HT-29 (cell line): ENCODE measurements at regions not wholly inside any gene's neighbourhood (a gene's known extent, or its start where the extent isn't known, plus 50 kb on each side); places are given as distances from the start of the nearest gene placed in this dataset.
"Not testable (repeated sequence)": the region's sequence is repeated elsewhere in the genome, so short reads cannot be mapped to it uniquely, and the experiment has no call there.

ENCODE experiments used
- DNase-seq: peaks from one replicate; pipeline ENCODE4 v3.0.0-alpha.2; 2015; ENCODE audit warnings: low spot score

DNA sequence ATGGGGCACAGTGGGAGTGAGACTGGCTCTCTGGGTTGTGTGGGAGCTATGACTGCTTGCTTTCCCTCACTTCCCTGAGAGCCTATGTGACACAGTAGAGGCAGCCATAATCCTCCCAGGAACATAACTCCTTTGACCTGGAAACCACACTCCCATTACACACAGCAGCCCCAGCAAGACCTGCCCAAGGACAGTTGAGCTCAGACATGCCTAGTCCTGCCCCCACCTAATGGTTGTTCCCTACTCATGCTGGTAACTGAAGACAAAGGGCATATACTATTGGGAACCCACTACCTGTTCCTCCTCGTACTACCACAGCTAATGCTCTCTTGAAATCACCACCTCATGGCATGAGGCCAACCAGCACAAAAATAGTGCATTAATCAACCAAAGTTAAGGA lies 550.4 kb upstream of the ARPP21 start:
- no peak for DNase-seq

DNA sequence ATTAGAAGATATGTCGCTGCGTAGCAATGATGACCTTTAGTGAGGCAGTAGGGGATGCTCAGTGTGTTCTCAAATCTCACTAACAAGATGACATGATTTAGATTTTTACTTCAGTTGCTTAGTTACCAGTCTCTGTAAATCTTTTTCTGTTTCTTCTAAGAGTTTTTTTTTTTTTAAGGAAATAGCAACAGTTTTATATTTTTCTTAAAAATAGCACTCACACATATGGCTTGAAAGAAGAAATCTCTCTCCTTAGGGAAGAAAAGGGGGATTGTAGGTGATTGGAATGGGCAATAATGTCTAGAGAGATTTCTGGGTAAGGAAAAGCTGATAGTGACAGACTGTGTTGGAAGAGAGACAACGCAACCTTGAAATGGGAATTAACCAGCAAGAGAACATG lies 524.6 kb upstream of the ARPP21 start:
- no peak for DNase-seq

DNA sequence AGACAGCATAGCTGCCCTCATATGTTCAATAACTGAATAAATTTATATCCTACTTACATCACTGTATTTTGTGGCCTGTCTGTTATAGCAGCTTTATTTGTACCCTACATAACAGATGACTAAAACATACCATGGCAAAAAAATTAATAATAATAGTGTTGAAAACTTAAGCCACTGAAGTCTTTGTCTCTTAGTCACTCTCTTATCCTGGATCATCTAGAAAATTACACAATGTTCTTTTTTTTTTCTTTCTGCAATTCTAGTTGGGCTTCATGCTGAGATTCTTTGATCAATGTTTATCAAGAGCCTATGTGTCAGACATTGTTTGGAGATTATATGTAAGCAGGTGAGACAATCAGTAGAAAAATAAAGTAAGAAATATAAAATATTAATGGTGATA lies 519.3 kb upstream of the ARPP21 start:
- DNase-seq, result no peak

DNA sequence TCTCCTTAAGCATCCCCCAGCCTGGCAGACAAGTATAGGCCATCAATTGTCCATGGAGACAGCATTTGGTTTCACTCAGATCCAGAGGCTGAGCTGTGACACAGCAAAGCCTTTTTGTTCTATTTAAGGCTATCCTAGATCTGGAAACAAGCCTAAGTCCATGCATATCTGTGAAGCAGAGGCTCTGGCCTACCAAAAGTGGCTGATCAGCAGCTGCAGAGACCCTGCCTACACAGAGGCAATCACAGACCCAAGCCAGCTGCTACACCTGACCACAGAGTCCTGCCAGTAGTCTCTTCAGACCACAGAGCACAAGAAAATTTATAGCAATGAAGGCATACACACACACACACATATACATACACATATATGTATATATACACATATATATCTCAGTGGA lies 501.7 kb upstream of the ARPP21 start:
- DNase-seq, result no peak

DNA sequence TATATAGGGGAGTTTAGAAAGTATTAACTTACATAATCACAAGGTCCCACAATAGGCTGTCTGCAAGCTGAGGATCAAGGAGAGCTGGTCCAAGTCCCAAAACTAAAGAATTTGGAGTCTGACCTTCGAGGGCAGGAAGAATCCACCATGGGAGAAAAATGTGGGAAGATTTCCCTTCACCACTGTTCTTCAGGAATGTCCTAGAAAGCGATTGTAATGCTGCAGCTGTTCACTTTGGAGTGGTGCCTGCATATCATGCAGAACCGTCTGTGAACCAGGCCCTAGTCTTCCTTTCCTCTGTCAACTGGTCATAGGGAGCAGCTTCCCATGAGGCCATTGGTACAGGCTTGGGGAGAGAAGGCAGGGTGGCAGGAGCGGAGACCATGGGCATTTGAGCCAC lies 497.9 kb upstream of the ARPP21 start:
- no peak for DNase-seq

DNA sequence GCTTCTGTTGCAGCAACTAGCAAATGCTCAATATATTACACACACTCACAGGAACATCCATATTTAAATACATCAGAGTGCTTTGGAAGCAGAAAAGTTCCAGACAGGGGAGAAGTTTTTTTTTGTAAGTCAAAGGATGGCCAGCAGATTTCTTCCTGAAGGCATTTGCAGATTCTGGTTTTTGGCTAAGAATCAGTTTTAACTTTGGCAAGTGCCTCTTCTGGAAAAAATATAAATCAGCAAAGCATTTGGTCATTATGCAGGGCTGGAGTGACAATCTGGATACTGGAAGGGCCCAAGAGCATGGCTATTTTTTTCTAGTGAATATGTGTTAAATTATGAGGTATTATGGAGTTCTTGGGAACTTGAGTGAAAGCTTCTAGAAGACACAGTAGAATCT lies 495.3 kb upstream of the ARPP21 start:
- DNase-seq, result no peak

DNA sequence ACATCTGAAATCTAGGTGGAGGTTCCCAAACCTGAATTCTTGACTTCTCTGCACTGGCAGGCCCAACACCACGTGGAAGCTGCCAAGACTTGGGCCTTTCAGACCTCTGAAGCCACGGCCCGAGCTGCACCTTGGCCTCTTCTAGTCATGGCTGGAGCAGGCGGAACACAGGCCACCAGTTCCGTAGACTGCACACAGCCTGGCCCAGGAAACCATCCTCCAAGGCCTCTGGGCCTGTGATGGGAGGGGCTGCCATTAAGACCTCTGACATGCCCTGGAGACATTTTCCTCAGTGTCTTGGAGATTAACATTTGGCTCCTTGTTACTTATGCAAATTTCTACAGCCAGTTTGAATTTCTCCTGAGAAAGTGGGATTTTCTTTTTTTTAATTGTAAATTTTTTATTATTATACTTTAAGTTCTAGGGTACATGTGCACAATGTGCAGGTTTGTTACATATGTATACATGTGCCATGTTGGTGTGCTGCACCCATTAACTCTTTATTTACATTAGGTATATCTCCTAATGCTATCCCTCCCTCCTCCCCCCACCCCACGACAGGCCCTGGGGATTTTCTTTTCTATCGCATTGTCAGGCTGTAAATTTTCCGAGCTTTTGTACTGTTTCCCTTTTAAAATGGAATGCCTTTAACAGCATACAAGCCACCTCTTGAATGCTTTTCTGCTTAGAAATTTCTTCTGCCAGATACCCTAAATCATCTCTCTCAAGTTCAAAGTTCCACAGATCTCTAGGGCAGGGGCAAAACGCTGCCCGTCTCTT lies 492.9 kb upstream of the ARPP21 start:
- DNase-seq, result not testable (repeated sequence)

DNA sequence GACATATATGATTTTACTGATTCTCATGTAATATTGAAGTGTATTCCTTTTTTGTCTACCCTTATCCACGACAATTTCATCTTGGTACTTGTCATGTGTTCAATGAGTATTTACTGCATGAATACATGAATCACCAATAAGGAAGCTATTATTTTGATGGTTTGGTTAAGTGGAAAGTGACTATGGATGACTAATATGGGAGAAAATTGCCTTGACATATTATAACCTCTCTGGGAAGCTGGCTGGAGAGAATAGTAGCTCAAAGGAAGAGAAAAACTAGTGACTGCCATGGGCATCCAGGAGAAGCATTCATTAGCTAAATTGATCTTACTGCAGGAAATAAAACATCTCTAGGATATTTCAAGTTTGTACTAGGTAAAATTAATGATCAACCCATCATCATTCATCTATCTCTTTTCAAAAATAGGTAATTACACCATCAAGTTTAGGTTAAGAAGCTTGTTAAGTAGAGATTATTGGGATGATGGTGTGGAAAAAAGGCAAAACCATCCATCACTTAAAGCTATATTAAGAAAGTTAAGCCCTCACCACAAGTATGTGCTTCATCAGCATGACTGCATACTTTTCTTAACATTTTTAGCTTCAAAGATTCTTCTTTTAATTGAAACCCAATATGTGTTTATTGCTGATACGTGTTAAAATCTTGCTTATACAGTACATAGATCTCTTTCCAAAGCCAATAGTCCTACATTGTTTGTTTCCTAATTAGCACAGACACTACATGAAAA lies 455.2 kb upstream of the ARPP21 start:
- no peak for DNase-seq

DNA sequence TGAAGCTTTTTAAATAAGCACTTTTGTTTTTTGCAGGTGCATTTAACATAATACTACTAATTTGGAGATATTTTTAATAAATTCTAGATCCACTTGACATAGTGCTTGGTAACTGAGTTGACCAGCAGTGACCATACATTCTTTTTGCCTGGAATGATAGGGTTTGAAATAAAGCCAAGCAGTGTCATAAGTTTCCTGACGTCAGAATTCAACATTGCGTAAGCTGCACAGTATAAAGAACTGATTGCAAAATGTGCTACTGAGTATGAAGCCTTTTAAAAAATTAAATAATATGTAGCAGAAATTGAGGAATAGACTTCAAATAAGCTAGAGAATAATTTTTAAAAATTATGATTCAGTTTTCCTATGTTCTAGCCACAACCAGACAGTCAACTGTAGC lies 454.6 kb upstream of the ARPP21 start:
- no peak for DNase-seq

DNA sequence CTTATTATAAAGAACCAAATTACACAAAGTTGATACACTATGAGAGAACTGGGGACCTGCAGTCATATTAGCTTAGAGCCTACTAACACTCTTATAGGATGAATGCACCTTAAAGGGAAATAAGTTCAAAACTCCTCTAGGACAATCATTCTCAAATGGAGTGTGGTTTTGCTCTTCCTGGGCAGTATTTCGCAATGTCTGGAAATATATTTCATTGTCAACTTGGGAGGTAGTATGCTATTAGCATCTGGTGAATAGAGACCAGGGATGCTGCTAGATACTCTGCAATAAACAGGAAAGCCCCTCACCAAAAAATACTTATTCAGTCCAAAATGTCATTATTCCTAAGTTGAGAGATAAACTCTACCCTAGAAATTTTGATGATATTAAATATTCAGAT lies 451.4 kb upstream of the ARPP21 start:
- DNase-seq, result no peak

DNA sequence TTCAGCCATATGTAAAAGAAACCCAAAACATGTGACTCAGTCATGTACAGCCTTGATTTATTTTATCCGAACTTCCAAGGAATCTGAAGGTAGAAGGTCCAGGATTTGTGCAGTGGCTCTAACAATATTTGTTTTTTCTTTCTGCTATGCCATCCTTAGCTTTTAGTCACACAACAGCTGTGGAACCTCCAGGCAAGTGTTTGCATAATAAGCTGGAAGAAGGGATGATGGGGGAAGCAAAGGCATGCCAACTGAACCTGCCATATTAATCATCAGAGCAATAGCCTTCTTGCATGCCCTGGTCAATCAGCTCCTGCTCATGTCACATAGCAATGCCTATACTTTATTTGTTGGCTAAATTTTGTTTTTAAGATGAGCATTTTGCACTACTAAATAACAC lies 444.7 kb upstream of the ARPP21 start:
- DNase-seq, result no peak

DNA sequence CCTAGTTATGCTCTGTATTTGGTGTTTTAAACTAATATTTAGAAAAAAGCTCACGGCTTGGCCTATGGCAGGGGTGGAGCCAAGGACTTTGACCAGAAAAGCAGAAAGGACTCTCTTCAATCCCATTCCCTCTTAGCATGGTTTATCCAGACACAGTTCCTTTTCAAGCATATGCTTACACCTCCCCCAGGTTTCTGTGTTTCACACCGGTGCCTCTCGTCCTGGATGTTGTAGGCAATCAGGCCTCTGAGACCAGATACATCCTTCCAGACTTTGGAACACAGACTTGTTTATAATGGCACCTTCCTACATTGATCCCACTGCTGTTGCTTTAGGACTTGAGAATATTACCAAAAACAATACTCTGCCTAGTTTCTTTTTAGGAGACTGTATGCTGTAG lies 440.5 kb upstream of the ARPP21 start:
- no peak for DNase-seq

DNA sequence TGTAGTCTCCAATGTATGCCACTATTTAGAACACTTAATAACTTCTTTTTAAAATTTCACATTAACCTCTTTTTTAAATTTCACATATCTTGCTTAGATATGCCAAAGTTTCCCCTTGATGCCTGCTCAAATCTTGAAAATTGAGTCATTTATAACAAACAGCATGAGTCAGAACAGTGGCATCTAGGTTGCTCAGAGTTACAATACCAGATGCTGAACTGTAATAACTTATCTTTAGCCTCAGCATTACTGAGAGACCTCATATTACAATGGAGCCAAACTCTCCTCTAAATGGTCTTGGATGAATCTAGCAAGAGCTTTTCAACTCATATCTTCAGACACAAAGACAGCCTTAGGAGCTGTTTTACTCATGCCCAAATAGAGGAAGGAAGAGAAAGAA lies 439.3 kb upstream of the ARPP21 start:
- no peak for DNase-seq

DNA sequence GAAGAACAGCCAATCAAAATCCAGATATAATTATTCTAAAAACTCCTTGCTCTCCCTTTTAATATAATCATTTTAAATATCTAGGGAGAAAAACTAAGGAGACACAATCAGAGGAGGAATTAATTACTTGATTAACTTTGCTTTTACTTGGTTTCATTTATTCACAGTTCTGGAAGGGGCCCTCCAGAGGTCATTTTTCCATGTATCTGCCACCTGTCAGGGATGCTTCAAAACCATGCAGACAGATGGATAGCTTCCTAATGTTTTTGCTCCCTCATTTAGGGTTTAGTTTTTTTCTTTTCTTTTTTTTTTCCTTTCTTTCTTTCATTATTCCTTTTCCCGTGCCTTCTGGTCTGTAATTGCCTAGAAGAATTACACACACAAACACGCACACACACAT lies 438.1 kb upstream of the ARPP21 start:
- DNase-seq, result no peak

DNA sequence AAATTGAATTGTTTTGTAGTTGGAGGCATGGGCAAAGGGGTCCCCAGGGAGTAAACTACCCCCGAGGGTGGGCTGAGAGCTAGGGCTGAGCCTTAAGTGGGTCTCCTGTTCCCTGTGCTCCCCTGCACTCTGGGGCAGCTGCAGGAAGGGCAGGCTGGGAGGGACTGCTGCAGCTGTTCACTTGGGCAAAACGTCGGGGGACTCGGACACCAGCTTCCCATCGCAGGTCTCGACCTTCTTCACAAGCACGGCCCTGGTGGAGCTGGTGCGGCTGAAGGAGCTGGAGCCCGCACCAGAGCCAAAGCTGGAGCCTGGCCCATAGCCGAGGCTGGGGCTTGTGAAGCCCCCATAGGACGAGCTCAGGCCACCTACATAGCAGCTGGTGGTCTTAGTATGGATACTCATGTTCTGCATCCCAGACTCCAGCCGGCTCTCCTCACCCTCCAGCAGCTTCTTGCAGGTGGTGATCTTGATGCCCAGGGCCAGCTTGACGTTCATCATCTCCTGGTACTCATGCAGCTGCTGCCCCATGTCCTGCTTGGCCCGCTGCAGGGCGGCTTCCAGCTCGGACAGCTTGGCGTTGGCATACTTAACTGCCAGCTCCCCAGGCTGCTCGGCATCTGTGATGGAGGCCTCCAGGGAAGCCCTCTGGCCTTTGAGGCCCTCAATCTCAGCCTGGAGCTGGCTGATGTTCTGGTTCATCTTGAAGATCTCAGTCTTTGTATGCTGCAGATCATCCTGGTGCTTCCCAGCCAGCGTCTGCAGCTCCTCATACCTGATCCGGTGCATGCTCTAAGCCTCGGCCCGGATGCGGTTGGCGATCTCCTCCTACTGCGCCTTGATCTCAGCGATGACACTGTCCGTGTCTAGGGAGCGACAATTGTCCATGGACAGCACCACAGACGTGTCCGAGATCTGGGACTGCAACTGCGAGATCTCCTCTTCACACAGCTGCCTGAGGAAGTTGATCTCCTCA lies 423.5 kb upstream of the ARPP21 start:
- no peak for DNase-seq

DNA sequence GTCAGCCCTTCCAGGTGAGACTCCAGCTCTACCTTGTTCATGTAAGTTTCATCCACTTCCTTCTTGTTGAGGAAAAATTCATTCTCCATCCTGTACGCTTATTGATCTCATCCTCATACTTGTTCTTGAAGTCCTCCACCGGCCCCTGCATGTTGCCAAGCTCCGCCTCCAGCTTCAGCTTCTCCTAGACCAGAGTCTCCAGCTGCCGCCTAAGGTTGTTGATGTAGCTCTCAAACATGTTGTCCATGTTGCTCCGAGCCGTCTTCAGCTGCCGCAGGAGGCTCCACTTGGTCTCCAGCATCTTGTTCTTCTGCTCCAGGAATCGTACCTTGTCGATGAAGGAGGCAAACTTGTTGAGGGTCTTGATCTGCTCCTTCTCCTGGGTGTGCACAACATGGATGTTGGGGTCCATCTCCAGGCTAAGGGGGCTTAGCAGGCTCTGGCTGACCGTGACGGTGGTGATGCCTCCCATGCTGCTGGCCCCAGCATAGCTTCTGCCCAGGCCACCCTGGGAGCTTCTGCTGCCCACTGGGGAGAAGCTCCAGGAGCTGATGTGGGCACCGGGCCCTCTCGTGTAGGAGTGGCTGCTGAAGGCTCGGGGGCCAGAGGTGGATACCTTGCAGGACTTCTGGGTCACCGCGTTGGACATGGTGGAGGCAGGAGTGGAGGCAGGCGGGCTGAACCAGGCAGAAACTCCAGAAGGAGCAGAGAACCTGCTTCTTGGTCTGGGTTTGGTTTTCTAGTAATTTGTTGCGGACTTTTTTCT lies 422.6 kb upstream of the ARPP21 start:
- DNase-seq, result no peak

DNA sequence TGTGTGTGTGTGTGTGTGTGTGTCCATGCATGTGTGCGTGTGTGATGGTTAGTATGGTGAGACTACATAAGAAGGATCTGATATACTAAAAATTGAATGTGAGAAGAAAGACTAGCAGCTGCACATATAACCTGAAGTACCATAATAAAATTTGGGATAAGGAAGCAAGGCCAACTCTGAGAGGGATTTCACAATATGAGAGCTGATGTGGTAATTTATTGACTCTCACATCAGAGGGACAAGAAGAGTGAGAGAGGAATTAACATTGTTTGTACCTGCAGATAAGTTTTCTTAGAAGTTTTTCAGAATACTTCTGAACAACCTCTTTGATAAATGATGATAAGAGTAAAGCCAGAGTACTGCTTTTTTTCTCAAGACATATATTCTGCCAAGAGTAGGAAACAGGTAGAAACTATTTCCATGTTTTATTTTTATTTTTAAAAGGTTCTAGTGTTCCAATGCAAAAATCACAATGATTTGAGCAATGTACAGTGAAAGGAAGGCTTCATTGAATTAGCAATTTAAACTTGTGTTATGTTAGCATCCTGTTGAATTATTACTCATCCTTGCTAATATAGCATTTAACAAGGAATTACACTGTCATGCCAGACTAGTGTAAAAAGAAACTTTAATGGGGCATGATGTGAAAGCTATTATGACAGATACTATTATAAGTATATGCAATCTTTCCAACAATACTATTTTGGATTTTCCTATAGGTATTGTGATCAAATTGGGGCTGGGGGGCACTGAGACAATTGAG lies 415.5 kb upstream of the ARPP21 start:
- DNase-seq, result no peak

DNA sequence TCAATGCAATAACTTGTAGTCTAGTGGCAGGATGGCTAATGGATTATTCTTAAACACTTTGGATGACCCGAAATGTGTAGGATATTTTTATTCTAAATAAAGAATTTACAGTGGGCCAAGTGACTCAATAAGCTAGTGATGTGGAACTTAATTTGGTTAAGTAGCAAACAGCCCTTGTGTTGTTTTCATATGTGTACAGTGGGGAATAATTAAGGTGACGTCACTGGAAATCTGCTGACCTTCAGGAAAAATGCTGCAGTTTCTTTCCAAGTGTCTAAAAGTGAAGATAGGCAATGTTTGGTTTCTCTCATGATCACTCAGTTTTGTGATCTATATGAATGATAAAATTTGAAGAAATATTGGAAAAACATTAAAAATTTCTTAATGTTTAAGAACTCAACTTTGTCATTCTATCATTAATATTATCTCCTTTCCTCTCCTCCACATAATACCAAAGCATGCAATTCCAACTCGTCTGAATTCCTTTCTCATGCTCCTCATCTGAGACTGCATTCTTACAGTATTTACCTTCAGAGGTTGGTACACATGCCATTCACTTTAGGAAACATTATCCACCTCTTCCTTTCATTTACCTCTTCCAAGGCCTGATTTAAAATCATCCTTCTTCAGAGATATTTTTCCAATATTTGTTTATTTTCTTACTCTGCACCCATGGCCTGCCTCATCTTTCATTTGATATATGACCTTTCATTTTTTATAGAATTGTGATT lies 414.6 kb upstream of the ARPP21 start:
- DNase-seq, result no peak

DNA sequence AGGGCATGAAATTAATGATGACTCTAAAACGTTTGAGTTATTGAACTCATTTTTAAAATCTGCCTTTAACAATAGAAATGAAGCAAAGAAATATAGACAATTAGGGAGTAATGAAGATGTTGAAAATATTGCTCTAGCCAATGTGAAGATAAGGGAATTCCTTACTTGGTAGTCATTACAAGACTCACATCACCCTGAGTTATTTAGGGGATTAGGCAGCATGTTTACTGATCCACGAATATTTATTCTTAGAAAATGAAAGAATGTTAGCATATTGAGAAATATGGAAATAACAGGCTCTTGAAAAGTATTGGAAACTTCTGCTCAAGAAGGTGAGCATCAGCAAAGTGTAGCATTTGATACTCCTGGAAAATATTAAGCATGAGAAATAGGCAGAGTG lies 398.1 kb upstream of the ARPP21 start:
- no peak for DNase-seq

DNA sequence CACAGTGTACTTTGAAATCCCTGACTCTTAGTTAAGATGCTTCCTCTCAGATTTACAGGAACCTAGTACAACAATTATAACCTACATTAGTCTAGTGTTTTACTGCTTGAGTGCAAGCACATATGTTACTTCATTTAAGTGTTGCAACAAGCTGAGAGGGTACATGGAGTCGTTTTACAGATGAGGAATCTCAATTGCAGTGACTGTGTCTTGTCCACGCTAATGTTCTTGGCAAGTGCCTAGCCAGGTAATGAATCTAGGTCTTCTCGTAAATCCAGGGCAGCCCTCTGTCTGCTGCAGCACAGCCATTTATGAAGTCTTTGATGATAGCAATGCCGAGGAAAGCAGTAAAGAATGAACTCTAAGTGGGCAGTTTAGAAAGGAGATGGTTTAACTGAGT lies 384.4 kb upstream of the ARPP21 start:
- DNase-seq, result no peak
